SHP77 treated with DMSO at 0.1 percent for 48 hours (cell line): ENCODE measurements at regions not wholly inside any gene's neighbourhood (a gene's known extent, or its start where the extent isn't known, plus 50 kb on each side); places are given as distances from the start of the nearest gene placed in this dataset.

Experiments
- DNase-seq: peaks from one replicate; lab custom pipeline; 2025; lab: John Stamatoyannopoulos, UW

GRCh38 chr4:186351668-186352194, 85.7 kb downstream of the F11 start:
- peak; percentile 64 for DNase-seq

- no peak for DNase-seq
These were observed 82.4 kb downstream of the F11 start for GRCh38 chr4:186348433-186348832.

- DNase-seq, result no peak
These were observed 81.8 kb downstream of the F11 start for GRCh38 chr4:186347743-186348142.

GRCh38 chr4:186345184-186345583, 79.2 kb downstream of the F11 start:
- DNase-seq, result no peak

DNA sequence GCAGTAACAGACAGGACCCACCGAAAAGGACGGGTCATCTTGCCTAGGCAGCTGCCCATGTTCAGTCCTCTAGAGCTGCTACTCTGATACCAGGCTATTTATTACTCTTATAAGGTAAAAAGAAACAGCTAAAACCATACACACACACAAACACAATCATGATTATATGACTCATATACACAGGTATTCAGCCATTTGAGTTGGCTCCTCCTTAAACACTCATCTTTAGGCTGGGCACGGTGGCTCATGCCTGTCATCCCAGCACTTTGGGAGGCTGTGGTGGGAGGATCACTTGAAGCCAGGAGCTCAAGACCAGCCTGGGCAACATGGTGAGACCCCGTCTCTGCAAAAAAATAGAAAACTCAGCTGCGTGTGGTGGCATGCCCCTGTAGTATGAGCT, 76.6 kb downstream of the F11 start:
- DNase-seq, result no peak

- DNase-seq, result no peak
These were observed 75.7 kb downstream of the F11 start for GRCh38 chr4:186341655-186342054.
